Calu3 (cell line): ENCODE measurements at regions not wholly inside any gene's neighbourhood (a gene's known extent, or its start where the extent isn't known, plus 50 kb on each side); places are given as distances from the start of the nearest gene placed in this dataset.

Experiments used
- BruUV-seq: library from RNA; stranded (reverse); fragments of 400-500 nt; replicated peaks from 2 replicates; lab custom pipeline; 2021; lab: Mats Ljungman, UMichigan
- CTCF ChIA-PET: fragments of 300-600 bp; sonication (Branson Sonifier 250); formaldehyde crosslinking; loops from one replicate; lab custom pipeline; 2022; ENCODE audit warnings: antibody characterized with exemption; lab: Charles Lee
- DNase-seq: peaks from one replicate; pipeline ENCODE4 v3.0.0; 2022
- H3K27ac Mint-ChIP-seq: one replicate; pipeline ENCODE4 v1.8.0; 2022; ENCODE audit warnings: mixed read lengths; ENCODE audit not compliant: unreplicated experiment
- H3K27me3 Mint-ChIP-seq: one replicate; pipeline ENCODE4 v1.8.0; 2022; ENCODE audit warnings: mixed read lengths; ENCODE audit not compliant: unreplicated experiment
- H3K36me3 Mint-ChIP-seq: one replicate; pipeline ENCODE4 v1.8.0; 2022; ENCODE audit warnings: mild to moderate bottlenecking, moderate library complexity, mixed read lengths; ENCODE audit not compliant: insufficient read depth, unreplicated experiment
- H3K4me1 Mint-ChIP-seq: one replicate; pipeline ENCODE4 v1.8.0; 2022; ENCODE audit warnings: mild to moderate bottlenecking, low read depth, mixed read lengths; ENCODE audit not compliant: unreplicated experiment
- H3K4me3 Mint-ChIP-seq: one replicate; pipeline ENCODE4 v1.8.0; 2022; ENCODE audit warnings: mild to moderate bottlenecking, low read depth, moderate library complexity, mixed read lengths; ENCODE audit not compliant: unreplicated experiment
- H3K9me3 Mint-ChIP-seq: one replicate; pipeline ENCODE4 v1.8.0; 2022; ENCODE audit warnings: low read depth, mixed read lengths; ENCODE audit not compliant: unreplicated experiment
- intact Hi-C: fragments of 100-400 bp; cut with micrococcal nuclease; formaldehyde crosslinking; loops from one replicate; pipeline ENCODE4 v1.10.0; 2022; ENCODE audit not compliant: unreplicated experiment
- TF ChIP-seq, protein P1 (sequence below): fragments of 200-600 bp; IDR thresholded peaks from one replicate; pipeline ENCODE4 v1.8.0; 2022; ENCODE audit warnings: antibody characterized with exemption; ENCODE audit not compliant: unreplicated experiment

DNA sequence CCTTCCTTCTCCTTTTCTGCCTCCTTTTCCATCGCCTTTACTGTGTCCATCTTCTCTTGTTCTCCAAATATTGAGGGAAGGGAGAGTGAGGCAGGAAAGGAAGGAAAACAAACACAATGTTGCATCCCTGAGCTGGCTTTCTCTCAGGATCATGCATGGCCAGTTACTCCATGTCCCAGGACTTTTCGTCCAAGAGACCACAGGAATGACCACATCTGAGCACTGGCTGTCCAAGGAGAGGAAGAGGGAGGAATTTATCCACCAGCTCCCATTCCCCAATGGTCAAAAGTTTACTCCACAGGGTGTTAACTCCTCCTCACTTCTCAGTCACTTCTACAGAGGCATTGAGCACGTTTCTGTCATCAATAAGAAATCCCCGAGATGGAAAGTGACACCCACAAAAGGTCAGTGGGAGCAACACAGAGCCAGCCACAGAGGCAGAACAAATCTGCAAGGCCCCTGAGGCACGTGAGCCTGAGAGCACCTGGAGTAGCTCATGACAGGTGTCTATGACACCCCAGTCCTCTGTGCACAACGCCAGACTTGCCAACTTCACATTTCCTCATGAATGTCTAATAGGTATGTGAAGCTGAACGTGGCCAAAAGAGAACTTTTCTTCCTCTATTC, 177.3 kb upstream of the NUDT4 start:
- no peak for DNase-seq
- Mint-ChIP-seq H3K27ac (no peak overlapping the region), H3K9me3 (no peaks in the 10 kb centered on the region), H3K4me1 (peaks cover 38% of the 10 kb centered on the region), H3K27me3 (no peaks in the 10 kb centered on the region), H3K4me3 (no peak overlapping the region), H3K36me3 (no peaks in the 10 kb centered on the region)
- no TSS peak for BruUV-seq
- TF ChIP-seq, protein P1, sequence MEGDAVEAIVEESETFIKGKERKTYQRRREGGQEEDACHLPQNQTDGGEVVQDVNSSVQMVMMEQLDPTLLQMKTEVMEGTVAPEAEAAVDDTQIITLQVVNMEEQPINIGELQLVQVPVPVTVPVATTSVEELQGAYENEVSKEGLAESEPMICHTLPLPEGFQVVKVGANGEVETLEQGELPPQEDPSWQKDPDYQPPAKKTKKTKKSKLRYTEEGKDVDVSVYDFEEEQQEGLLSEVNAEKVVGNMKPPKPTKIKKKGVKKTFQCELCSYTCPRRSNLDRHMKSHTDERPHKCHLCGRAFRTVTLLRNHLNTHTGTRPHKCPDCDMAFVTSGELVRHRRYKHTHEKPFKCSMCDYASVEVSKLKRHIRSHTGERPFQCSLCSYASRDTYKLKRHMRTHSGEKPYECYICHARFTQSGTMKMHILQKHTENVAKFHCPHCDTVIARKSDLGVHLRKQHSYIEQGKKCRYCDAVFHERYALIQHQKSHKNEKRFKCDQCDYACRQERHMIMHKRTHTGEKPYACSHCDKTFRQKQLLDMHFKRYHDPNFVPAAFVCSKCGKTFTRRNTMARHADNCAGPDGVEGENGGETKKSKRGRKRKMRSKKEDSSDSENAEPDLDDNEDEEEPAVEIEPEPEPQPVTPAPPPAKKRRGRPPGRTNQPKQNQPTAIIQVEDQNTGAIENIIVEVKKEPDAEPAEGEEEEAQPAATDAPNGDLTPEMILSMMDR: no peak
- CTCF ChIA-PET: interaction anchor here (0.7 to 0.8 kb wide), 2 partner anchors 32 to 148 kb away, joined by 3 to 5 read pairs; no protein-coding TSS in a partner anchor
- intact Hi-C loops: no loop called here

DNA sequence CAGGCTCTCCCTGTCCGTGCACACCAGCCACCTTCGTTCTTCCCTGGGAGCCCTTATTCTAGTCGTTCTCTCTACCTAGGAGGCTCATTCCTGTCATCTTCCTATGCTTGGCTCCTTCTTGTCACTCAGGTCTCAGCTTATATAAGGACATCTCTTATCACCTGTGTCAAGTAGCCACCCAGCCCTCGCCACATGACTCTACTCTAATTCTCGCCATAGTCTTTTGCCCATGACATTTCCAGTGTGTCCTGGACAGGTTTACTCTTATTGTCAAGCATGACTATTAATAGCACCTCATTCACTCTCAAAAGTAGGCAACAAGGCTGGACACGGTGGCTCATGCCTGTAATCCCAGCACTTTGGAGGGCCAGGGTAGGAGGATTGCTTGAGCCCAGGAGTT, 175.7 kb upstream of the NUDT4 start:
- no peaks in the 10 kb centered on the region for H3K36me3 Mint-ChIP-seq
- H3K9me3 Mint-ChIP-seq: no peaks in the 10 kb centered on the region
- CTCF ChIA-PET: no interaction called here
- H3K27me3 Mint-ChIP-seq: no peaks in the 10 kb centered on the region
- no TSS peak for BruUV-seq
- no peak overlapping the region for H3K27ac Mint-ChIP-seq
- TF ChIP-seq, protein P1: no peak
- no peak overlapping the region for H3K4me3 Mint-ChIP-seq
- no peak for DNase-seq
- intact Hi-C loops: no loop called here
- H3K4me1 Mint-ChIP-seq: peaks cover 34% of the 10 kb centered on the region

DNA sequence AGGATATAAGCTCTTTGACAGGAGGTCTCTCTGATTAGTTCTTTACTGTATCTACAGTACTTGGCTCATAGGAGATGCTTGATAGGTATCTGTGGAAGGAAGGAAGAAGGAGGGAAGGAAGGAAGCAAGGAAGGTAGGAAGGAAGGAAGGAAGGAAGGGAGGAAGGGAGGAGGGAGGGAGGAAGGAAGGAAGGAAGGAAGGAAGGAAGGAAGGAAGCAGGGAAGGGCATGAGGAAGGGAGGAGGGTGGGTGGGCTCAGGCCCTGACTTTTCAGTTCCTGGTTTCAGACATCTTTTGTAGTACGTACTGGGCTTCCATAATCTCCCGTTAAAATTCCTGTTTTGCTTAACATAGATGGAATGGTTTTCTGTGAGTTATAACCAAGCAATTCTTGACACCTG, 175.0 kb upstream of the NUDT4 start:
- no peak for DNase-seq
- no peaks in the 10 kb centered on the region for H3K36me3 Mint-ChIP-seq
- intact Hi-C loops: no loop called here
- H3K27me3 Mint-ChIP-seq: no peaks in the 10 kb centered on the region
- no peak overlapping the region for H3K27ac Mint-ChIP-seq
- TF ChIP-seq, protein P1: no peak
- no peaks in the 10 kb centered on the region for H3K9me3 Mint-ChIP-seq
- peaks cover 27% of the 10 kb centered on the region for H3K4me1 Mint-ChIP-seq
- H3K4me3 Mint-ChIP-seq: no peak overlapping the region
- BruUV-seq: no TSS peak
- CTCF ChIA-PET: no interaction called here

DNA sequence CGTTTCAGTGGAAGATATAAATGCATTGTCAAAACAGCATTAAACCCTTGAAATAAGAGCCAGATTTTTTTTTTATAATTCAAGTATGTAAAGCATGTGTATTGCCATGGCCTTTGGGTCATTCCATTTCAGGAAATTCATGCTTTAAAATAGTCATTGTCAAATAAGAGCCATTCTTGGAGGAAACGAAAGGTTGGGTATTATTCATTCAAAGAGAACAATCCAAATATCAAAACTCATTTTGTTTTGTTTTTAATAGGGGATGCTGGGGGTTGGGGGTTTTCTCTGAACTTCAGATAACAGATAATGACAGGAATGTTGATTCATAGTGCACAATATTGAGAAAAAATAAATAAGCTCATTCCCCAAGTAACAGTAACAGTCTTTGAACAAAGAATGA, 174.4 kb upstream of the NUDT4 start:
- H3K4me3 Mint-ChIP-seq: no peak overlapping the region
- H3K36me3 Mint-ChIP-seq: no peaks in the 10 kb centered on the region
- DNase-seq: no peak
- CTCF ChIA-PET: no interaction called here
- TF ChIP-seq, protein P1: no peak
- BruUV-seq: no TSS peak
- no peak overlapping the region for H3K27ac Mint-ChIP-seq
- no peaks in the 10 kb centered on the region for H3K9me3 Mint-ChIP-seq
- intact Hi-C loops: no loop called here
- H3K4me1 Mint-ChIP-seq: peaks cover 20% of the 10 kb centered on the region
- H3K27me3 Mint-ChIP-seq: no peaks in the 10 kb centered on the region
